NCI-H345 treated with DMSO at 0.1 percent for 48 hours (cell line): ENCODE measurements at regions not wholly inside any gene's neighbourhood (a gene's known extent, or its start where the extent isn't known, plus 50 kb on each side); places are given as distances from the start of the nearest gene placed in this dataset.

Source experiments
- DNase-seq: peaks from one replicate; lab custom pipeline; 2025; ENCODE audit not compliant: unreplicated experiment; lab: John Stamatoyannopoulos, UW

DNA sequence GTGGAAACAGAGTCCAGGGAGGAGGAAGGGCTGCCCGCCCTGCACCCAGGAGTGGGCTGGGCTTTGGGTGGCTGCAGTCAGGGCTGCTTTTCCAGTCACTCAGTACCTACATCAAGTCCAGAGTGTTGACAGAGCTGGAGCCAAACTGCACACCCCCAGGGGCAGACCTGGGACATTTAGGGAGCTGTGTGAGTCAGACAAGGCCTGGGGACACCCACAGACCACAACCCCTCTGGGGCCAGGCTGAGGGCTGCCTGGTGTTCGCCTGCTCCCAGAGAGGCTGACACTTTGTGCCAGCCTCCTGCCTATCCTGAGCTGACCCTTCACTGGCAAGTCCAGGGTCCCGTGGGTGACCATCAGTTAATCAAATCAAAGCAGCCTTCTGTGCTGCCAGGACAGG, 240.0 kb downstream of the BCOR start:
- DNase-seq = no peak

GRCh38 chrX:39859991-39860861, 237.5 kb downstream of the BCOR start:
- DNase-seq = no peak

DNA sequence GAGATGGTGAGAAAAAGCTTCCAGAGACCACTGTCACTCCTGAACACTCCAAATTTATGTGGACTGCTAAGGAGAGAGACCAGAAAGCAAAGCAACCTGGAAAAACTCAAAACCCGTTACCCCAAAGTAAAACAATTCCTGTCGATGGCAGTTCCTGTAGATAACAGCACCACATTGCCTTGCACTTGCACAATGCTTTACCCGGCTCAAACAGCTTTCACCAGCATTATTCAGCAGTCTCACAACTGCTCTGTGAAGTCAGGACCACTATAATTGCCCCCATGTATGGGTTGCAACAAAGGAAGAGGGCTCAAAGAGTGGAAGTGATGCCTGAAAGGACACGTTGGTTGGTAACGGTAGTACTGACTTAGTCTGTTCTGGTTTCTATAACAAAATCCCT, 234.8 kb downstream of the BCOR start:
- no peak for DNase-seq

DNA sequence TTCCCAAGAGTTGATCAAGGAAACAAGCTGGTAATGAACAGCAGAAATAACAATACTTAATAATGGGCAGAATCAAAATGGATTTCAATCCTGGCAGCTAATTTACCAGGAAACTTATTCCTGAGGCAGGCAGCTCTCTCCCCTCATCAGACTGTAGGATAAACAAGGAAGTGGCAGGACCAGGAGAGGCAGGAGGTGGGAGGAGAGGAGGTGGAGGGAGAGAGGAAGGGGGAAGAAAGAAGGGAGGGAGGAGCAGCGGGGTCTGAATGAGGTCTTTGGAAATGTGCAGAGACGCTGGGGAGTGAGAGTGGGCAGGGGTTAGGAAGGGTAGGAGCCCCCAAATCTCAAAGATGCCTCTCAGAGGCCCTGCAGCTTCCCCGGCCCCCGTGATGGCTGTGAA, 231.5 kb downstream of the BCOR start:
- no peak for DNase-seq

DNA sequence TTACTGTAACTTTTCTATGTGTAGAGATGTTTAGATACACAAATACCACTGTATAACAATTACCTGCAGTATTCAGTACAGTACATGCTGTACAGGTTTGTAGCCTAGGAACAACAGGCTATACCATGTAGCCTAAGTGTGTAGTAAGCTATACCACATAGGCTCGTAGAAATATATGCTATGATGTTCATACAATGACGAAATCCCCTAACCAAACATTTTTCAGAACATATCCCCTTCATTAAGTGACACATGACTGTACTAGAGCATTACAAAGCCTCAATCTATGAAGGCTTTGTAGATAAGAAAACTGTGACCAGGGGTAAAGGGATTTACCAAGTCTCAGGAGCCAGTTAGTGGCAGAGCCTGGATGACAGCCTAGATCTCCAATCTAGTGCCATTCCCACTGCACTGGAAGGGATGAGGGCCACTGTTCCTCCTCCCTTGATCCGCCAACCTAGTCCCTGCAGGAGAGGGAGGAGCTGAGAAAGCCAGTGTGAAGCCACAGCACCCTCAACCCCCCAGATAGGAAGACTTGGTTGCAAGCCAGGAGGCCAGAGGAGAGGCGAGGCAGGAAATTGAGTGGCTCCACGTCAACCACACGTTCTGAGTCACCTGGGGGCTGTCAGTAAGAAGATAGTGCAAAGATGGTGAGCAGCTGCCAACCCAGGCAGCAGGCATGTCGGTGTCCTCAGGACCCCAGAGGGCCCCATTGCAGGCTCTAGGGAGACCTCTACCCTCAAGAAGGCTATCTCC, 227.7 kb downstream of the BCOR start:
- no peak for DNase-seq

DNA sequence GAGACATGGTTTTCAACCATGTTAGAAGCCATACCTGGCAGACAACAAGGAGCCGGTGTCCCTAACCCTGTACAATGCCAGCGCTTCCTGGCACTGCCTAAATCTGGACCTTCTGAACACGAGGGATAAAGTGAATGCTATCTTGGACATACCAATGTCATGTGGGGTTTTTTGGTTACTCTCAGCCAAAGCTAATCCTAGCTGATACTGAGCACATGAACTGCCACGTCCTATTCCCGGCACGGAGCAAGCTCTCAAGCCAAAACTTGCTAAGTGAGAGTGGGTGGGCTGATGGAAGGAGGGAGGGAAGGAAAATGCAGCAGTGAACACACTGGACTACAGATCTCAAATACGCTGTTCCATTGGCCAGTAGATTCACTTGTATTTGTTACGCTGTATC, 226.1 kb downstream of the BCOR start:
- no peak for DNase-seq

DNA sequence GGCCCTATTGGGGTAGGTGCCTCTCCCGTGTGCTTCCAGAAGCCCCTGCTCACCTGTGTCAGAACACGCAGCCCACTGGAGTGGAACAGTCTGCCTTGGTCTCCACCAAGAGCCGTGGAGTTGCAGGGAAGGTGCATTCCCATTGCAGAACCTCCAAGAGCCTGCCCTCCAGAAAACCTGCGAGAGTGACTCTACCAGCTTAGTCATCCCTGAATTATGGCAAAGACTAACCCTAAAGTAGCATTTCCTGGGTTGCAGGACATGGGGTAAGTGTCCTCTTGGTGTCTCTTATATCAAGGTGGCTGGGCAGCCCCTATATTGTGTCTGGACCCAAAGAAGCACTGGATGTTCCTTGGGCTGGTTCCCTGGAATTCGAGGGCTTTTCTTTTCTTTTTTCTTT, 224.6 kb downstream of the BCOR start:
- DNase-seq = no peak

DNA sequence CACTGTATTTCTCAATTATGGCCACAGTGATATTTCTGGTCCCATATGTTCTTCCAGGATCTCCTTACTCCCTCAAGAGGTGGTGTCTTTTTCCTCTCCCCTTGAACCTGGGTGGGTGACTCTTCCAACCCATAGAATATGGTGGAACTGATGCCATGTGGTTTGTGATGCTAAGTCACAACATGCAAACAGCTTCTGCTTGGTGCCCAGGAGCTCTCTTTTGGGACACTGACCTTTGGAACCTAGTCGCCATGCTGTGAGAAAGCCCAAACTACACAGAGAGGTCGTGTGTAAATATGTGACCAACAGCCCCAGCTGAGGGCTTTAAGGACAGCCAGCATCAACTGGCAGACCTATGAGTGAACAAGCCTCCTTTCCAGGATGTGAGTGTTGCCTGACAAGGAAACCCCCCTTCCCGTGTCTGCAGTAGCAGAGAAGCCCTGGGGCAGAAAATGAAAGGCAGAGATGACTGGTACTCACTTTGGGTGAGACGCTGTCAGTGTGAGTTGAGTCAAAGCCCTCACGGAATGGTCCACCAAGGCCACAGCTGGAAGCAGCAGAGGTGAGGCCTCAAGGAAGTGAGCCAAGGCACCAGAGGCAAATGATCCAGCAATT, 223.4 kb downstream of the BCOR start:
- DNase-seq = no peak

DNA sequence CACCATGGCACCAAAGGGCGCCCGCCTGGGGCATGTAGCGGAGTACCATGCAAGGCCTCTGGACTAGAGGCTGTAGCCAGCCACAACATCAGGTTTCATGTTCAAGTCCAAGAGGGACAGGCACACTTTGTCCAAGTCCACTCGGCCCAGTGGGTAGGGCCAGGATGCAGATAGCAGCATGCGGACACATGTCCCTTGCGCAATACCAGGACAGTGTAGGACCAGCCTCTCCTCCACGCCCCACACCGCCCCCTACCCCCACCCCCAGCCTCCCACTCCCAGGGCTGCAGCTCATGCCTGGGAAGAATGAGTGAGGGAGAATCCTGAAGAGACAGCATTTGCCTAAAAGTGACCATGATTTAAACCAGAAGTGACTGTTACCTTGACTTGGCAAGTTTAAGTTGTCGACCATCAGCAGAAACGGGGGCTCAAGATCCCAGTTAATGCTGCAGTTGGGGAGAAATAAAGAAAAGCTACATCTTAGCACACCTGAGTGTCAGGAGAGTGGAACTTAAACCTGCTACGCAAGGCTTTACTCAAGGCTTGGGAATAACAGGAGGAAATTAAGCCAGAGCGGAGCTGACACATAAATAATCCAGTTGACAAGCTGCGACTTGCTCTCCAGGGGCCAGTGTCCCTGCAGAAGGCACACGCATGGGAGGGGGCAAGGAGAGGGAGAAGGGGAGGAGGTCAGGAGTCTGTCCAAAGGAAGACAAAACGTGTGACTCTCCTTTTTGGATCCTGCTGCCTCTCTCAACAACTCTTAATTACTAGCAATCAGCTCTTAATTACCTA, 221.7 kb downstream of the BCOR start:
- no peak for DNase-seq

DNA sequence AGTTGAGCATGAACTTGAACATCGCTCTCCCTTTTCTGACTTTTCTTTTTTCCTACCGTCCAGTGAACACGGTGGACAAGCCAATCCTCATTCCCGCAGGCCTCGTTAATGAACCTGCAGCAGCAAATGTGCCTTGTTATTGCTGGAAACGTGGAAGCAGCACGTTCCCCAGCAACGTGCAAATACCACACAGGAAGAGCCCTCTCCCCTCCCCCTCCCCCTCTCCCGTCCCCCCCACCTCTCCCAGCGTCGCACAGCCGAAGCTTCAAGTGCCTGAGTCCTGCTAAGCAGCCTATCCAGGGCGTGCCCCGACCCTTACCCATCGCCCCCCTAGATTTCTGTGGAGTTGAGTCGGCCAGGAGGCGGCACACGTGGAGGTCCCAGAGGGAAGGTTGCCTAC, 219.9 kb downstream of the BCOR start:
- DNase-seq = no peak

DNA sequence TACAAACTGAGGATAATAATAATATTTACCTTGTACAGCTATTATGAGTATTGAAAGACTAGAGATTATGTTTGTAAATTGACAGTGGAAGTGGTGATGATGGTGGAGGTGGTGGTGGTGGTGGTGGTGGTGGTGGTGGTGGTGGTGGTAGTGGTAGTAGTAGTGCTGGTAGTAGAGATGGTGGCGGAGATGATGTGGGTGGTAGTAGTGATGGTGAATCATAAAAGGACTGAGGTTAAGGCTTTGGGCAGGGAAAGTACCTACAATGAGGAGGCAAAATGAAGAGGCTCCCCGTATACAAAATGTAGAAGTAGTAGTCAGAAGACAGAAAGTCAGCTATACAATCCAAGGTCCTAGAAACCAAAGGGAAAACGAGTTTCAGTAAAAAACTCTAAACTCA, 214.1 kb downstream of the BCOR start:
- no peak for DNase-seq

DNA sequence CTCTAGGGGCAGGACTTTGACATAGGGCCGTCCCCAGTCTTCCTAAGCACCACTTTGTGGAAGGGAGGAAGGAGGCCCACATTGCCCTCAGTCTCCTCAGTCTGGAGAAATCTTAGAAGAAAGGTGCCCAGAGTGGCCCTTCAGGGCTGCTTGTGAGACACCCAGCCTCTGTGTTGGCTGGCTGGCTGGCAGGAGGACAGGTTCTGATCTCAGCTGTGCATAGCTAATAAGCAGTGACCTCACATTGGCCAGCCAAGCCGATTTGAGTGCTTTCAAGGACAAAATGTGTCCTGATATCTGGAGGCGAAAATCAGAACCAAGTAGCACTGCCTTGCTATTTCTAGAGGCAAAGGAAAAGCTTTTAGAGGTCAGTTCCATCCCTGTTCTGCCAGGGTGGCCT, 211.5 kb downstream of the BCOR start:
- no peak for DNase-seq

- no peak for DNase-seq
Observed at GRCh38 chrX:39888730-39889129, 209.0 kb downstream of the BCOR start.

DNA sequence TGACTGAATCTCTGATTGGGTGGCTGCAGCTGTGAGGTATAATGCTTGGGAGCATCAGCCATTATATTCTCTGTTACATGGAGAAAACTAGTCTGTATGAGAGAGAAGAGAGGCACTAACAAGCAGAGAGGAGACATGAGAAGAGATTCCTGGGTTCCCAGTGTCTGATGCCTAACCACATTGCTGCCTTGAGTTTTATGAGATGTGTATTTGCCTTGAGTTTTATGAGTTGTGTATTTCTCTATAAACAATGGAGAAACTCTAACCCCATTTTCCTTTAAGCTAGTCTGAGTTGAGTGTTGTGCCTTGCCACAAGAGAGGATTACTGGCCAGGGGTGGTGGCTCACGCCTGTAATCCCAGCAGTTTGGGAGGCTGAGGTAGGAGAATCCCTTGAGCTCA, 208.1 kb downstream of the BCOR start:
- DNase-seq = no peak

- DNase-seq = no peak
Observed at GRCh38 chrX:39890807-39891206, 207.0 kb downstream of the BCOR start.

DNA sequence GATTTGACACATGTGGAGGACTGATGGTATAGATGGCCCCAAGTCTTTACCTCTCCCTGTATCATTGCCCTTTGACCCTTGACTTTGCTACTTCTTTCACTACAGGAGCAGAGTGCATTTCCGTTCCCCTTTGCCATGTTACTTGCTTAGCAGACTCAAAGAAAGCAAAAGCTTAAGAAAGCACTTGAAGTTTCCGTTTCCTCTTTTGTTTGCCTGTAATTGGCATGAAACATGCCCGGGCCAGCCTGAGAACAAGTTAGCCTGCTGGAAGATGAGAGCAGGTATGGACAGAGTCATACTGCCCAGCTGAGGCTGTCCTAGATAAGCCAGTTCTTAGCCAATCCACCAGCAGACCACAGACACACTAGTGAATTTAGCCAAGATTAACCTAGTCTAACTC, 206.0 kb downstream of the BCOR start:
- DNase-seq = no peak

GRCh38 chrX:39893417-39894338, 204.1 kb downstream of the BCOR start:
- DNase-seq = no peak

DNA sequence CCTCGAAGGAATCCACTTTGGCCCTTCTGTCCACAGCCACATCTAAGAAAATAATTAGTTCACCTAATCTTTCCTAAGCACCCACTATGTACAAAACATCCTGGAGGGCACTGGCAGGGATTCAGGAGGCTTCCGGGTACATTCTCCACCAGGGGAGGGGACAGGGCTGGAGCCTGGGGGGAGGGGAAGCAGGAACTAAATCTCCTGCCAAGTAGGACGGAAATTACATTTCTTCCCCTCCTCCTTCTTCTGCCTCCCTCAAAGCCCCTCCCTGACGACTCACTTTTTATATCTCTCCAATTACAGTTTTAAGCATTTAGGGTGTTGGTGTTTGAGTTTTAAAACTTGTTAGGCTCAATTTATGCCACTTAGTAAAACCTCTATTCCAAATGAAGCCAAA, 203.1 kb downstream of the BCOR start:
- DNase-seq = no peak

- no peak for DNase-seq
Observed at GRCh38 chrX:39895218-39896110, 202.3 kb downstream of the BCOR start.
